Hematopoietic multipotent progenitor cell treated with erythropoietin and hydrocortisone succinate and interleukin-3 and kit ligand, for 17 days (in vitro differentiated cells): ENCODE measurements at regions not wholly inside any gene's neighbourhood (a gene's known extent, or its start where the extent isn't known, plus 50 kb on each side); places are given as distances from the start of the nearest gene placed in this dataset.
"Not testable (repeated sequence)": the region's sequence is repeated elsewhere in the genome, so short reads cannot be mapped to it uniquely, and the experiment has no call there.

Source experiments
- DNase-seq: peaks from one replicate; pipeline ENCODE4 v3.0.0-alpha.2; 2015; ENCODE audit warnings: low spot score

GRCh38 chr9:97248252-97248651 is 59.2 kb upstream of the CCDC180 start:
- DNase-seq: not testable (repeated sequence)

DNA sequence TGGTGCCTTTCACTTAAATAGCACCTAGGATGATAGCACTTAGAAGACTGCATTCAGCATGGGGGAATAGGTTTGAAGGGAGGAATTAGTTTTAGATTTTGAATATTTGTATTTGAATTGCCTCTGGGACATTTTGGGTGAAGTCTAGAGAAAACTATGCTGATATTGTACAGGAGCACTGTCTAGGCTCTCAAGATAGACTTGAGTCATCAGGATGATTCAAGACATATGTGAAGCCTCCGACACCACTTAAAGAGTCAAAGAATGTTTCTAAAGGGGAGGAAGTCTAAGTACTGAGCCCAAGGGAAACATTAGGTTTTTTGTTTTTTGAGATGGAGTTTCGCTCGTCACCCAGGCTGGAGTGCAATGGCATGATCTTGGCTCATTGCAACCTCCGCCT is 63.9 kb upstream of the CCDC180 start:
- DNase-seq: no peak

- not testable (repeated sequence) for DNase-seq
Observed at GRCh38 chr9:97241430-97241829, 66.0 kb upstream of the CCDC180 start.

- peak; percentile 26 for DNase-seq
Observed at GRCh38 chr9:97237951-97238889, 69.2 kb upstream of the CCDC180 start.

GRCh38 chr9:97237311-97237786 is 70.1 kb upstream of the CCDC180 start:
- DNase-seq: no peak

GRCh38 chr9:97233009-97233400 is 74.5 kb upstream of the CCDC180 start:
- not testable (repeated sequence) for DNase-seq

DNA sequence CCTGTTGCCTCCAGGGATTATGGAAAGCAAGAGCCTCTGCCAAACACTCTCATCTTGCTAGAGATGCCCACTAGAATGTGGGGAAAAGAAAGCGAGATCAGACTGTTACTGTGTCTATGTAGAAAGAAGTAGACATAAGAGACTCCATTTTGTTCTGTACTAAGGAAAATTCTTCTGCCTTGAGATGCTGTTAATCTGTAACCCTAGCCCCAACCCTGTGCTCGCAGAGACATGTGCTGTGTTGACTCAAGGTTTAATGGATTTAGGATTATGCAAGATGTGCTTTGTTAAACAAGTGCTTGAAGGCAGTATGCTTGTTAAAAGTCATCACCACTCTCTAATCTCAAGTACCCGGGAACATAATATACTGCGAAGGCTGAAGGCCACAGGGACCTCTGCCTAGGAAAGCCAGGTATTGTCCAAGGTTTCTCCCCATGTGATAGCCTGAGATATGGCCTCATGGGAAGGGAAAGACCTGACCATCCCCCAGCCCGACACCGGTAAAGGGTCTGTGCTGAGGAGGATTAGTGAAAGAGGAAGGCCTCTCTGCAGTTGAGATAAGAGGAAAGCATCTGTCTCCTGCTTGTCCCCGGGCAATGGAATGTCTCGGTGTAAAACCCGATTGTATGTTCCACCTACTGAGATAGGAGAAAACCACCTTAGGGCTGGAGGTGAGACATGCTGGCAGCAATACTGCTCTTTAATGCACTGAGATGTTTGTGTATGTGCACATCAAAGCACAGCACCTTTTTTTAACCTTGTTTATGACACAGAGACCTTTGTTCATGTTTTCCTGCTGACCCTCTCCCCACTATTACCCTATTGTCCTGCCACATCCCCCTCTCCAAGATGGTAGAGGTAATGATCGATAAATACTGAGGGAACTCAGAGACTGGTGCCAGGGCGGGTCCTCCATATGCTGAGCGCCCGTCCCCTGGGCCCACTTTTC is 75.1 kb upstream of the CCDC180 start:
- DNase-seq: not testable (repeated sequence)

- not testable (repeated sequence) for DNase-seq
Observed at GRCh38 chr9:97222393-97222792, 85.1 kb upstream of the CCDC180 start.

- not testable (repeated sequence) for DNase-seq
Observed at GRCh38 chr9:97221478-97222355, 85.7 kb upstream of the CCDC180 start.

- no peak for DNase-seq
Observed at GRCh38 chr9:97220894-97221477, 86.5 kb upstream of the CCDC180 start.

GRCh38 chr9:97220396-97220795 is 87.1 kb upstream of the CCDC180 start:
- DNase-seq: not testable (repeated sequence)

- not testable (repeated sequence) for DNase-seq
Observed at GRCh38 chr9:97219443-97220140, 87.9 kb upstream of the CCDC180 start.

GRCh38 chr9:97215127-97215526 is 92.3 kb upstream of the CCDC180 start:
- DNase-seq: not testable (repeated sequence)

- not testable (repeated sequence) for DNase-seq
Observed at GRCh38 chr9:97214556-97214955, 92.9 kb upstream of the CCDC180 start.

GRCh38 chr9:97199683-97200082 is 107.8 kb upstream of the CCDC180 start:
- DNase-seq: not testable (repeated sequence)

DNA sequence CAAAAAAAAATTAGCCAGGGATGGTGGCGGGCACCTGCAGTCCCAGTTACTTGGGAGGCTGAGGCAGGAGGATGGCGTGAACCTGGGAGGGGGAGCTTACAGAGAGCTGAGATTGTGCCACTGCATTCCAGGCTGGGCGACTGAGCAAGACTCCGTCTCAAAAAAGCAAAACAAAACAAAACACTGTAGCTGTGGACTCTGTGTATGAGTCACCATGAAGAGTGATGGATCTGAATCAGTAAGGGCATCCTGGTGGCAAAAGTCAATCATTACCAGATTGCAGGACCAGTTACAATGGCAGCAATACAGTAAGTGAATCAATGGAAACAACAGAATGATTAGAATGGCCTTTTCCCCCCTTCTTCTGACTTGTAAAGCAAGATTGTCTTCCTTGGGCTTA is 113.7 kb upstream of the CCDC180 start:
- DNase-seq: not testable (repeated sequence)

DNA sequence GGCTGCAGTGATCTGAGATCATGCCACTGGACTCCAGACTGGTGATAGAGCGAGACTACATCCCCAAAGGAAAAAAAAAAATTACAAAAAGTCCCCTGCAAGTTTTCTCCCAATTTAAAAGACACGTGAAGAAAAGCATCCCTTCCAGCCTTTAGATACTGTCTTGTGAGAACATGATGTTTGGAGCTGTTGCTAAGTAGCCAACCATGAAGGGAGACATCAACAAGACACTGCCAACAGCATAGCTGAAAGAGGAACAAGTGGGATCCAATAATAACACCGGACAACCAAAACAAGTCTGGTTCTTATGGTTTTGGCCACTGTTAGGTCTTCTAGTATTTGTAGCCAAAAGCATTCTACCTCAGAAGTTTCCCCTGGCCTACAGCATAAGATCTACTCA is 118.9 kb upstream of the CCDC180 start:
- DNase-seq: no peak

DNA sequence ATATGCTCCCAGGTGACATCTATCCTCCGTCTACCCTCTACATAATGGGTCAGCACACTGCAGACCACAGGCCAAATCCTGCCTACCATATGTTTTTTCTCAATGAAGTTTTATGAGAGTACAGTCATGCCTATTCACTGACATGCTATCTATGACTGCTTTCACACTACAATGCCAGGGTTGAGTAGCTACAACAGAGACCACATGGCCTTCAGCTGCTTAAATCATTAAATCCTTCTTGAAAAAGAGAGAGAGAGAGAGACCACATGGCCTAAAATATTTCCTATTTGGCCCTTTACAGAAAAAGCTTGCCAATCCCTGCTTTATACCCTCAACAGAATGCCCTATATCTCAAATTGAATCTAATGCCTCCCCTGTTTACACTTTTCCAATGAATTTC is 119.8 kb upstream of the CCDC180 start:
- not testable (repeated sequence) for DNase-seq

DNA sequence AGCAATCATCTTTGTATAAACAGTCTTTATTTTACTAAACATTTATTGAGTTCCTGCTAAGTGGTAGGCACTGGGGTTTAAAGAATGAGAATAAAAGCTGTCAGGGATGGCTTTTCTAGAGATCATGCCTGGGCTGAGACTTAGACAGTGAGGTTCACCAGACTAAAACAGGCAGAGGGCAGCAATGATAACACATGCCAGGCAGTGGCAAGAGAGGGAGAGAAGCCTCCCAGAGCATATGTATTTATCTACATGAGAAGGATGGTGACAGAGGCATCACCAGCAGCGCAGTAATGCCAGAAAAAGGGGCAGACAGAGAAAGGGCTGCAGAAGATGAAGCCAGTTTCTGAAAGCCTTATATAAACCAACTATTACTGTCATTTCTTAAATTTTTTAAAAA is 121.0 kb upstream of the CCDC180 start:
- no peak for DNase-seq

GRCh38 chr9:97182532-97182931 is 124.9 kb upstream of the CCDC180 start:
- not testable (repeated sequence) for DNase-seq
